Hepatocyte (in vitro differentiated cells): ENCODE measurements at regions not wholly inside any gene's neighbourhood (a gene's known extent, or its start where the extent isn't known, plus 50 kb on each side); places are given as distances from the start of the nearest gene placed in this dataset.

Experiments
- CTCF ChIP-seq: fragments of 200-600 bp; sonication (generic); IDR thresholded peaks from 2 replicates; pipeline ENCODE4 v1.5.1; 2016; ENCODE audit warnings: antibody characterized with exemption, mild to moderate bottlenecking; ENCODE audit not compliant: poor library complexity
- EZH2 ChIP-seq: fragments of 200-600 bp; sonication (generic); IDR thresholded peaks from 2 replicates; pipeline ENCODE4 v1.6.1; 2016; ENCODE audit warnings: antibody characterized with exemption, mild to moderate bottlenecking, borderline replicate concordance
- EZH2phosphoT487 ChIP-seq: fragments of 200-600 bp; sonication (generic); IDR thresholded peaks from one replicate; pipeline ENCODE4 v1.6.1; 2018; ENCODE audit warnings: antibody characterized with exemption, mild to moderate bottlenecking, low read depth, moderate library complexity; ENCODE audit not compliant: unreplicated experiment, severe bottlenecking

DNA sequence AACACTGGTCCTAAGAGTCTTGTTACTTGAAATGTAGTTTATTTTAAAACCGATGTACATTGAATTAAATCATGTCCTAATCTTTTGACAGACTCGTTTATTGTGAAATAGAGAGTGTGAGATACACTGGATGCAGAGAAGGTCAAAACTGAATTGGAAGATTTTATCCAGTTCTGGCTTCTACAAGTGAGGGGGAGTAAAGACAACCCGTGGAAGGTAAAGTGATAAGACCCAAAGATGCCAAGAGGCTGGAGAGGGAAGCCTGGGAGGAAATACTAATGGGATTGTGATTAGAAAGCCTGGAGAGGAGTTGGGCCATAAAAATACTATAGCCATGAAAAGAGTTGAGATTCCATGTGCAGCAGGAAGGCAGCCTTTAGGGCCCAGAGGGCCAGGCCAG is 424.5 kb upstream of the NR3C2 start:
- TF ChIP-seq CTCF (no peak), EZH2 (no peak), EZH2phosphoT487 (no peak)
